Putamen (tissue), 1 donor: ENCODE measurements at regions not wholly inside any gene's neighbourhood (a gene's known extent, or its start where the extent isn't known, plus 50 kb on each side); places are given as distances from the start of the nearest gene placed in this dataset.
"Not testable (repeated sequence)": the region's sequence is repeated elsewhere in the genome, so short reads cannot be mapped to it uniquely, and the experiment has no call there.

Experiments
- DNase-seq: peaks from one replicate; pipeline ENCODE4 v3.0.0-alpha.2; 2016; ENCODE audit warnings: low spot score

- DNase-seq: no peak
Measured at GRCh38 chr4:26176598-26177149, 144.1 kb upstream of the RBPJ start.

DNA sequence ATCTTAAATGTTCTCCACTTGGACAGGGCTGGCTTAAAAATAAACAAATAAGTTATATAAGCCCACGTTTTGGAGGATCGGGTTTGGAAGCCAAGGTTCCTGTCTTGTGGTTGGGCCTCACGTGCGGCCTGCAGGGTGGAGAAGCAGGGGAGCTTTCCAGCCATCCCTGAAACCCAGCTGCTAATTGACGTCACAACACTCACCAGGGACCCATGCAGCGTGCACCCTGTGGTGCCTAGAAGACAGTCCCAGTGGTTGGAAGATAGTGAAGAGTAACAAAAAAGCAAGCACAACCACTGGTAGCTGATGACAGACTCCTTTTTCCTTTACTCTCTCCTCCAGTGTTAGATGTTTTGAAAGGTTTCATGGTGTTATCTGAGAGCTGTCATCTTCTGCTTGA is 142.0 kb upstream of the RBPJ start:
- no peak for DNase-seq

DNA sequence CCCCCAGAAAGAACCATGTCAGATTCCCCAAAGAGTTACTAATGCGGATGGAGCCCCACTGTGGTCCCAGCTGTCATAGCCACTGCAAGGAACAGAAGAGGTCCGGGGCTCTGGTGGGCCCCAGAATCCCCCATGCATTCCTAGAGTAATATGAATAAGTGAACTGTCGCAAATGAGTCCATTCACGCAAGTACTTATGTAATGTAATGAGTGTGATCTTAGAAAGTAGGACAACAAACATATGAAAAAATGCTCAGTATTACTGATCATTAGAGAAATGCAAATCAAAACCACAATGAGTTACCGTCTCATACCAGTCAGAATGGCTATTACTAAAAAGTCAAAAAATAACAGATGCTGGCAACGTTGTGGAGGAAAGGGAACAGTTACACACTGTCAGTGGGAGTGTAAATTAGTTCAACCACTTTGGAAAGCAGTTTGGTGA is 141.5 kb upstream of the RBPJ start:
- DNase-seq: no peak

GRCh38 chr4:26181616-26182015 is 139.2 kb upstream of the RBPJ start:
- DNase-seq: no peak

DNA sequence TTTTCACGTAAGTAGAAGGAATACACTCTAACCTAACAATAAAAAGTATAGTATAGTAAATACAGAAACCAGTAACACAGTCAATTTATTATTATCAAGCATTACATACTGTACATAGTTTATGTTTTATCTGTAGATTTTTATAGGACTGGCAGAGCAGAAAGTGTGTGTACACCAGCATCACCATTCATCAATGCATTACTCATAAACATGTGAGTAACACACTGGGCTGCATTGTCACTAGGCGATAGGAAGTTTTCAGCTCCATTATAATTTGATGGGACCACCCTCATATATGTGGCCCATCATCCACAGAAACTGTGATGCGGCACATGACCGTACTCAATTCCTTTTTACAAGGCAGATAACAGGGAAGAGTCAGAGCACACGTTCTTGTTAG is 137.8 kb upstream of the RBPJ start:
- DNase-seq: no peak

- DNase-seq: no peak
Measured at GRCh38 chr4:26185436-26185835, 135.4 kb upstream of the RBPJ start.

GRCh38 chr4:26191353-26191752 is 129.5 kb upstream of the RBPJ start:
- no peak for DNase-seq

GRCh38 chr4:26192899-26193869 is 127.6 kb upstream of the RBPJ start:
- peak; percentile 60 for DNase-seq

- no peak for DNase-seq
Measured at GRCh38 chr4:26194764-26195163, 126.0 kb upstream of the RBPJ start.

DNA sequence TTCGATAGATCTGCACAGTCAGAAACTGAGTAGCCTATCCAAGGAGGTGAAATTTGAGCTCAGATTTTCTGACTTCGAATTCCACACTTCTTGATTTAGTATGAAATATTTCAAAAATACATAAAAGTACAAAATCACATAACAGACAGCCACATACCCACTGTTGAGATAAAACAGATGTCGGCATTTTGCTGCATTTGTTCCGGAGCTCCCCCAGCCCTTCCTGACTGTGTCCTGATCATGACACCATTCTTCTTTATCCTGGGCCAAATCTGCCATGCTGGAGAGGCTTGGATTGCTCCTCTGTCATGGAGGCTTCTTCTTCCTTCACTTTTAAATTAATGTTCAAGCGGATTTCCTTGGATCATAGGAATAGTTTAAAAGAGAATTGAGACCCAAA is 124.2 kb upstream of the RBPJ start:
- no peak for DNase-seq

GRCh38 chr4:26197018-26197779 is 123.6 kb upstream of the RBPJ start:
- no peak for DNase-seq

DNA sequence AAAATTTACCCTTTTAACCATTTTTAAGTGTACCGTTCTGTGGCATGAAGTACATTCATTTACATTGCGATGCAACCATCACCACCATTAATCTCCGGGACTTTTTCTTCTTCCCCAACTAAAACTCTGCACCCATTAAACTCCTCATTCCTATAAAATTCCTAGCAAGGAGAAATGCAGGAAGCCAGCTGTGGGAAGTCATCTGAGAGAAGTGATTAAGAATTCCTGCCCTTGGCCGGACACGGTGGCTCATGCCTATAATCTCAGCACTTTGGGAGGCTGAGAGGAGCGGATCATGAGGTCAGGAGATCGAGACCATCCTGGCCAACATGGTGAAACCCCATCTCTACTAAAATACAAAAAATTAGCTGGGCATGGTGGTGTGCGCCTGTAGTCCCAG is 121.9 kb upstream of the RBPJ start:
- not testable (repeated sequence) for DNase-seq

- no peak for DNase-seq
Measured at GRCh38 chr4:26199596-26199995, 121.2 kb upstream of the RBPJ start.

GRCh38 chr4:26201120-26201519 is 119.7 kb upstream of the RBPJ start:
- no peak for DNase-seq

- DNase-seq: no peak
Measured at GRCh38 chr4:26204249-26204825, 116.5 kb upstream of the RBPJ start.

GRCh38 chr4:26204911-26205370 is 115.9 kb upstream of the RBPJ start:
- no peak for DNase-seq

- DNase-seq: peak; percentile 24
Measured at GRCh38 chr4:26206339-26206738, 114.5 kb upstream of the RBPJ start.

- no peak for DNase-seq
Measured at GRCh38 chr4:26206999-26207398, 113.8 kb upstream of the RBPJ start.

DNA sequence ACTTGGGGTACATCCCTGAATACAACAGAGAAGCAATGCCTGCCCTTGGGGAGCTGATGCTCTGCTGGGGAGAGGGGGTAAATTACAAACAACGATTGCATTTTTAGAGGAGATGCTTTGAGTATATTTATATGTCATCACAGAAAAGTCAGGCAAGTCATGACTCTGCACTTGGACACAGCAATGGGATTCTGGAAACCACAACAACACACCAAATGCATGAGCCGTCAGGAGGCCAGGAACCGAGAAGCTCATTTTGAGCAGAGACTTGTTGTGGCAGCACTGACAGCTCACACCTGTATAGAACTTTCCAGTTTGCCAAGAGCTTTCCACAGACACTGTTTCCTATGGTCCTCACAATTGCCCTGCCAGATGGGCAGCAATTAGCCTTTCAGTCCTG is 113.2 kb upstream of the RBPJ start:
- no peak for DNase-seq

- DNase-seq: peak; percentile 82
Measured at GRCh38 chr4:26208237-26208994, 112.4 kb upstream of the RBPJ start.

DNA sequence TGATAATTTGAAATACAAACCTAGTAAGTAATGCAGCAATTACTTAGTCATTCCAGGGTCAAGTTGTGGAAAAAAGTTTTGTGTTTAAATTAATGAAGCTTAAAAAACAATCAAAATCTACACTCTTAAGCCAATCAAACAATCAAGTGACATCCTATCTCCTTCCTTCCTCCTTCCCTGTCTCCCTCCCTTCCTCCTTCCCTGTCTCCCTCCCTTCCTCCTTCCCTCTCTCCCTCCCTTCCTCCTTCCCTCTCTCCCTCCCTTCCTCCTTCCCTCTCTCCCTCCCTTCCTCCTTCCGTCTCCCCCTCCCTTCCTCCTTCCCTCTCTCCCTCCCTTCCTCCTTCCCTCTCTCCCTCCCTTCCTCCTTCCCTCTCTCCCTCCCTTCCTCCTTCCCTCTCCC is 111.4 kb upstream of the RBPJ start:
- not testable (repeated sequence) for DNase-seq

GRCh38 chr4:26212528-26212927 is 108.3 kb upstream of the RBPJ start:
- no peak for DNase-seq
